ENCODE measurements at regions not wholly inside any gene's neighbourhood (a gene's known extent, or its start where the extent isn't known, plus 50 kb on each side); places are given as distances from the start of the nearest gene placed in this dataset.
"Not testable (repeated sequence)": the region's sequence is repeated elsewhere in the genome, so short reads cannot be mapped to it uniquely, and the experiment has no call there.

GRCh38 chr2:4695281-4695861, 992.0 kb downstream of the DCDC2C start:
- DNase-seq (ENCODE audit: low spot score) = no peak

- DNase-seq (ENCODE audit: low spot score) = no peak
Observed at GRCh38 chr2:4715065-4715464, 977.1 kb upstream of the SOX11 start.

GRCh38 chr2:4718777-4719176, 973.4 kb upstream of the SOX11 start:
- DNase-seq (ENCODE audit: low spot score) = no peak

- DNase-seq (ENCODE audit: low spot score) = no peak
Observed at GRCh38 chr2:4725618-4726017, 966.6 kb upstream of the SOX11 start.

- DNase-seq (ENCODE audit: low spot score) = no peak
Observed at GRCh38 chr2:4732560-4732959, 959.6 kb upstream of the SOX11 start.

GRCh38 chr2:4745056-4745991, 946.9 kb upstream of the SOX11 start:
- DNase-seq (ENCODE audit: low spot score) = no peak

- DNase-seq (ENCODE audit: low spot score) = no peak
Observed at GRCh38 chr2:4753721-4754120, 938.5 kb upstream of the SOX11 start.

GRCh38 chr2:4762951-4763376, 929.2 kb upstream of the SOX11 start:
- DNase-seq (ENCODE audit: low spot score) = no peak

- DNase-seq (ENCODE audit: low spot score) = no peak
Observed at GRCh38 chr2:4765787-4766530, 926.2 kb upstream of the SOX11 start.

- no peak for DNase-seq (ENCODE audit: low spot score)
Observed at GRCh38 chr2:4775668-4776067, 916.5 kb upstream of the SOX11 start.

- DNase-seq (ENCODE audit: low spot score) = no peak
Observed at GRCh38 chr2:4780679-4781078, 911.5 kb upstream of the SOX11 start.

- no peak for DNase-seq (ENCODE audit: low spot score)
Observed at GRCh38 chr2:4782647-4783046, 909.5 kb upstream of the SOX11 start.

GRCh38 chr2:4791488-4791887, 900.7 kb upstream of the SOX11 start:
- DNase-seq (ENCODE audit: low spot score) = no peak

GRCh38 chr2:4792126-4792525, 900.1 kb upstream of the SOX11 start:
- DNase-seq (ENCODE audit: low spot score) = no peak

- no peak for DNase-seq (ENCODE audit: low spot score)
Observed at GRCh38 chr2:4803396-4803795, 888.8 kb upstream of the SOX11 start.

- not testable (repeated sequence) for DNase-seq (ENCODE audit: low spot score)
Observed at GRCh38 chr2:4814137-4814536, 878.0 kb upstream of the SOX11 start.

GRCh38 chr2:4827836-4828235, 864.3 kb upstream of the SOX11 start:
- DNase-seq (ENCODE audit: low spot score) = no peak

- no peak for DNase-seq (ENCODE audit: low spot score)
Observed at GRCh38 chr2:4828682-4829374, 863.4 kb upstream of the SOX11 start.

- no peak for DNase-seq (ENCODE audit: low spot score)
Observed at GRCh38 chr2:4831751-4832150, 860.4 kb upstream of the SOX11 start.

- DNase-seq (ENCODE audit: low spot score) = no peak
Observed at GRCh38 chr2:4832642-4833041, 859.5 kb upstream of the SOX11 start.

GRCh38 chr2:4838626-4839025, 853.6 kb upstream of the SOX11 start:
- no peak for DNase-seq (ENCODE audit: low spot score)

GRCh38 chr2:4840791-4841190, 851.4 kb upstream of the SOX11 start:
- no peak for DNase-seq (ENCODE audit: low spot score)
